WTC11 (cell line): ENCODE measurements at regions not wholly inside any gene's neighbourhood (a gene's known extent, or its start where the extent isn't known, plus 50 kb on each side); places are given as distances from the start of the nearest gene placed in this dataset.

Experiments
- CBFB ChIP-seq: sonication (generic); formaldehyde crosslinking; IDR thresholded peaks from 2 replicates; pipeline ENCODE4 v1.8.1; 2022; ENCODE audit warnings: mild to moderate bottlenecking, low read depth, missing genetic modification reagents
- CTCF ChIP-seq: fragments of 200-600 bp; IDR thresholded peaks from 2 replicates; pipeline ENCODE4 v1.8.0; 2022; ENCODE audit warnings: antibody characterized with exemption
- ELF4 ChIP-seq: sonication (generic); formaldehyde crosslinking; IDR thresholded peaks from 2 replicates; pipeline ENCODE4 v1.8.1; 2022; ENCODE audit warnings: low read depth, mild to moderate bottlenecking, moderate library complexity, missing genetic modification reagents
- ESRRA ChIP-seq: sonication (generic); formaldehyde crosslinking; IDR thresholded peaks from 2 replicates; pipeline ENCODE4 v1.8.1; 2022; ENCODE audit warnings: mild to moderate bottlenecking, missing genetic modification reagents, borderline replicate concordance
- GTF2I ChIP-seq: fragments of 250-450 bp; sonication (Bioruptor Pico); conservative IDR thresholded peaks from 2 replicates; pipeline ENCODE4 v1.4.0; 2021; ENCODE audit warnings: mild to moderate bottlenecking
- HMGA2 ChIP-seq: fragments of 250-450 bp; sonication (Bioruptor Pico); IDR thresholded peaks from 2 replicates; pipeline ENCODE4 v1.4.0; 2021; ENCODE audit warnings: mild to moderate bottlenecking, moderate library complexity
- JAZF1 ChIP-seq: fragments of 250-450 bp; sonication (Bioruptor Pico); IDR thresholded peaks from 2 replicates; pipeline ENCODE4 v1.9.0; 2021; ENCODE audit warnings: moderate library complexity, mild to moderate bottlenecking, inconsistent platforms
- SP1 ChIP-seq: sonication (generic); formaldehyde crosslinking; conservative IDR thresholded peaks from 2 replicates; pipeline ENCODE4 v1.8.1; 2022; ENCODE audit warnings: missing genetic modification reagents
- TEAD1 ChIP-seq: sonication (generic); formaldehyde crosslinking; IDR thresholded peaks from 2 replicates; pipeline ENCODE4 v1.8.0; 2022; ENCODE audit warnings: mild to moderate bottlenecking, missing genetic modification reagents
- ZNF138 ChIP-seq: sonication (generic); formaldehyde crosslinking; conservative IDR thresholded peaks from 2 replicates; pipeline ENCODE4 v1.8.1; 2022; ENCODE audit warnings: mild to moderate bottlenecking, moderate library complexity, missing genetic modification reagents
- ZNF263 ChIP-seq: sonication (generic); formaldehyde crosslinking; IDR thresholded peaks from 2 replicates; pipeline ENCODE4 v1.8.1; 2022; ENCODE audit warnings: low read depth, mild to moderate bottlenecking, moderate library complexity, missing genetic modification reagents
- ZNF423 ChIP-seq: fragments of 250-450 bp; sonication (Bioruptor Pico); IDR thresholded peaks from 2 replicates; pipeline ENCODE4 v2.1.2; 2022; ENCODE audit warnings: mild to moderate bottlenecking, moderate library complexity
- ZNF532 ChIP-seq: fragments of 250-450 bp; sonication (Bioruptor Pico); IDR thresholded peaks from 2 replicates; pipeline ENCODE4 v1.9.0; 2021; ENCODE audit warnings: mild to moderate bottlenecking, borderline replicate concordance

GRCh38 chr12:45549337-45549902, 180.1 kb upstream of the ARID2 start:
- no peak for TF ChIP-seq HMGA2 (CRISPR knock-in tag)
- TF ChIP-seq JAZF1 (CRISPR knock-in tag) = no peak
- no peak for TF ChIP-seq ZNF423 (CRISPR knock-in tag)
- TF ChIP-seq SP1 (CRISPR knock-in tag) = no peak
- TF ChIP-seq CTCF = no peak
- no peak for TF ChIP-seq TEAD1 (CRISPR knock-in tag)
- TF ChIP-seq CBFB (CRISPR knock-in tag) = no peak
- no peak for TF ChIP-seq ELF4 (CRISPR knock-in tag)
- no peak for TF ChIP-seq ZNF138 (CRISPR knock-in tag)
- no peak for TF ChIP-seq ZNF263
- no peak for TF ChIP-seq ZNF532 (CRISPR knock-in tag)
- no peak for TF ChIP-seq GTF2I (CRISPR knock-in tag)
- TF ChIP-seq ESRRA = no peak
